ENCODE measurements at regions not wholly inside any gene's neighbourhood (a gene's known extent, or its start where the extent isn't known, plus 50 kb on each side); places are given as distances from the start of the nearest gene placed in this dataset.

- no peak for DNase-seq
Measured at GRCh38 chr5:74337254-74337983, 303.1 kb downstream of the ENC1 start.

GRCh38 chr5:74336297-74336696 lies 304.2 kb downstream of the ENC1 start:
- no peak for DNase-seq

- DNase-seq, result no peak
Measured at GRCh38 chr5:74334762-74335384, 305.7 kb downstream of the ENC1 start.

- no peak for DNase-seq
Measured at GRCh38 chr5:74334062-74334761, 306.3 kb downstream of the ENC1 start.

GRCh38 chr5:74333430-74333829 lies 307.1 kb downstream of the ENC1 start:
- DNase-seq, result no peak

GRCh38 chr5:74332682-74333081 lies 307.8 kb downstream of the ENC1 start:
- no peak for DNase-seq

GRCh38 chr5:74332006-74332405 lies 308.5 kb downstream of the ENC1 start:
- no peak for DNase-seq

GRCh38 chr5:74328221-74328630 lies 312.3 kb downstream of the ENC1 start:
- DNase-seq, result no peak

GRCh38 chr5:74327339-74327685 lies 313.2 kb downstream of the ENC1 start:
- no peak for DNase-seq

GRCh38 chr5:74326571-74327338 lies 313.8 kb downstream of the ENC1 start:
- DNase-seq, result no peak

GRCh38 chr5:74325866-74326265 lies 314.7 kb downstream of the ENC1 start:
- no peak for DNase-seq

- no peak for DNase-seq
Measured at GRCh38 chr5:74324556-74324955, 316.0 kb downstream of the ENC1 start.

- DNase-seq, result no peak
Measured at GRCh38 chr5:74322944-74323343, 317.6 kb downstream of the ENC1 start.

GRCh38 chr5:74322191-74322590 lies 318.3 kb downstream of the ENC1 start:
- no peak for DNase-seq

GRCh38 chr5:74321326-74321725 lies 319.2 kb downstream of the ENC1 start:
- DNase-seq, result no peak

- no peak for DNase-seq
Measured at GRCh38 chr5:74320526-74320925, 320.0 kb downstream of the ENC1 start.

GRCh38 chr5:74319076-74319475 lies 321.5 kb downstream of the ENC1 start:
- no peak for DNase-seq

- no peak for DNase-seq
Measured at GRCh38 chr5:74316064-74316603, 324.4 kb downstream of the ENC1 start.

GRCh38 chr5:74314906-74315305 lies 325.6 kb downstream of the ENC1 start:
- no peak for DNase-seq

- DNase-seq, result no peak
Measured at GRCh38 chr5:74313896-74314295, 326.6 kb downstream of the ENC1 start.

- DNase-seq, result no peak
Measured at GRCh38 chr5:74312746-74313145, 327.8 kb downstream of the ENC1 start.

- DNase-seq, result no peak
Measured at GRCh38 chr5:74311961-74312360, 328.6 kb downstream of the ENC1 start.
